A549 (cell line): ENCODE measurements at regions not wholly inside any gene's neighbourhood (a gene's known extent, or its start where the extent isn't known, plus 50 kb on each side); places are given as distances from the start of the nearest gene placed in this dataset.

Experiments
- ATAC-seq, 2 experiments: fragments of 200-7000 bp in 1 of 2; fragments of >200 bp in 1 of 2; cut with Nextera tagmentation in 1 of 2; cut with Tn5 transposase in 1 of 2; 3 replicates each; pipeline versions ENCODE4 v1.8.0 to v1.9.1; 2018 to 2020; ENCODE audit warnings: mild to moderate bottlenecking in 1 of 2, moderate library complexity in 1 of 2
- CTCF ChIA-PET: fragments of 300-600 bp; sonication (Branson Sonifier 250); formaldehyde crosslinking; extraction: SDS; loops from one replicate; lab custom pipeline; 2021; ENCODE audit warnings: antibody characterized with exemption, inconsistent platforms; lab: Yijun Ruan, JAX
- POLR2A ChIA-PET: fragments of 350-600 bp; formaldehyde crosslinking; extraction: SDS; loops from one replicate; lab custom pipeline; 2021; ENCODE audit warnings: antibody characterized with exemption, inconsistent platforms; lab: Yijun Ruan, JAX
- DNase-seq, 2 experiments: peaks; one replicate each; pipeline versions ENCODE4 v3.0.0 to v3.0.0-alpha.2; 2011 to 2016; ENCODE audit warnings: low read depth in 1 of 2, low spot score in 1 of 2
- FAIRE-seq: peaks from 2 replicates; lab custom pipeline; 2011; peaks lifted over from hg19 to GRCh38; lab: Jason Lieb, UNC
- H3K27ac ChIP-seq, 2 experiments: fragments of >200 bp; sonication (Bioruptor Twin); formaldehyde crosslinking; 3 replicates each; pipeline ENCODE4 v1.5.1; 2016 to 2017
- H3K4me1 ChIP-seq: fragments of >200 bp; sonication (Bioruptor Twin); formaldehyde crosslinking; 3 replicates; pipeline ENCODE4 v1.6.1; 2016
- H3K4me2 ChIP-seq: fragments of >200 bp; sonication (Bioruptor Twin); formaldehyde crosslinking; 3 replicates; pipeline ENCODE4 v1.6.1; 2016
- H3K4me3 ChIP-seq: fragments of >200 bp; sonication (Bioruptor Twin); formaldehyde crosslinking; 3 replicates; pipeline ENCODE4 v1.5.1; 2016
- H3K9me3 ChIP-seq: fragments of >200 bp; sonication (Bioruptor Twin); formaldehyde crosslinking; 3 replicates; pipeline ENCODE4 v1.6.1; 2016
- BHLHE40 ChIP-seq: IDR thresholded peaks from 2 replicates; pipeline ENCODE4 v1.6.1; 2012; ENCODE audit warnings: low read depth, low read length, inconsistent platforms
- CBX8 ChIP-seq: fragments of 200-600 bp; sonication (generic); IDR thresholded peaks from 2 replicates; pipeline ENCODE4 v1.6.1; 2016
- CEBPB ChIP-seq, 2 experiments: fragments of >200 bp in 1 of 2; sonication (Bioruptor Twin) in 1 of 2; formaldehyde crosslinking in 1 of 2; IDR thresholded peaks; 2 replicates each; pipeline ENCODE4 v1.6.1; 2012 to 2016
- EHF ChIP-seq: fragments of 250-450 bp; sonication (Bioruptor Pico); IDR thresholded peaks from 2 replicates; pipeline ENCODE4 v1.5.0; 2020; ENCODE audit warnings: mild to moderate bottlenecking
- EHMT2 ChIP-seq: fragments of 200-600 bp; sonication (generic); IDR thresholded peaks from 2 replicates; pipeline ENCODE4 v1.6.1; 2016; ENCODE audit warnings: antibody characterized with exemption, low read depth, mild to moderate bottlenecking, moderate library complexity
- ESRRA ChIP-seq: fragments of 150-350 bp; IDR thresholded peaks from 2 replicates; pipeline ENCODE4 v1.6.1; 2014; ENCODE audit warnings: mild to moderate bottlenecking, low read length, borderline replicate concordance
- FOXS1 ChIP-seq: fragments of 250-450 bp; sonication (Bioruptor Pico); IDR thresholded peaks from 2 replicates; pipeline ENCODE4 v1.5.0; 2020; ENCODE audit warnings: mild to moderate bottlenecking, moderate library complexity
- HEYL ChIP-seq: fragments of 250-450 bp; sonication (Bioruptor Pico); IDR thresholded peaks from 2 replicates; pipeline ENCODE4 v1.8.0; 2021; ENCODE audit warnings: mild to moderate bottlenecking, moderate library complexity
- HOXA7 ChIP-seq: fragments of 250-450 bp; sonication (Bioruptor Pico); IDR thresholded peaks from 2 replicates; pipeline ENCODE4 v1.5.0; 2020; ENCODE audit warnings: mild to moderate bottlenecking, moderate library complexity
- MAFK ChIP-seq: fragments of 450-650 bp; IDR thresholded peaks from 2 replicates; pipeline ENCODE4 v1.6.1; 2014; ENCODE audit not compliant: partially characterized antibody
- MAZ ChIP-seq: fragments of 150-350 bp; IDR thresholded peaks from 2 replicates; pipeline ENCODE4 v1.6.1; 2014; ENCODE audit warnings: antibody characterized with exemption, low read depth, low read length, borderline replicate concordance
- NFE2L2 ChIP-seq: fragments of 150-350 bp; conservative IDR thresholded peaks from 2 replicates; pipeline ENCODE4 v1.6.1; 2014; ENCODE audit warnings: low read length
- NR3C1 ChIP-seq: fragments of >200 bp; sonication (Bioruptor Twin); formaldehyde crosslinking; IDR thresholded peaks from 3 replicates; pipeline ENCODE4 v1.6.1; 2017
- PHF8 ChIP-seq: fragments of 200-600 bp; sonication (generic); IDR thresholded peaks from 2 replicates; pipeline ENCODE4 v1.6.1; 2016; ENCODE audit warnings: low read depth, mild to moderate bottlenecking, antibody characterized with exemption, moderate library complexity, borderline replicate concordance
- POLR2AphosphoS2 ChIP-seq: conservative IDR thresholded peaks from 2 replicates; pipeline ENCODE4 v1.6.1; 2012; ENCODE audit warnings: low read length, improper control_type of control experiment, inconsistent platforms
- RAD21 ChIP-seq, 2 experiments: fragments of >200 bp in 1 of 2; sonication (Bioruptor Twin) in 1 of 2; formaldehyde crosslinking in 1 of 2; IDR thresholded peaks in 1 of 2; conservative IDR thresholded peaks in 1 of 2; 2 replicates in 1 of 2; 3 replicates in 1 of 2; pipeline ENCODE4 v1.6.1; 2012 to 2018; ENCODE audit warnings: inconsistent platforms in 1 of 2
- RCOR1 ChIP-seq: fragments of 150-350 bp; IDR thresholded peaks from 2 replicates; pipeline ENCODE4 v1.6.1; 2014; ENCODE audit warnings: antibody characterized with exemption, low read length, low read depth
- RFX5 ChIP-seq: fragments of 450-650 bp; IDR thresholded peaks from 2 replicates; pipeline ENCODE4 v1.7.1; 2014; ENCODE audit warnings: antibody characterized with exemption, mild to moderate bottlenecking, moderate library complexity
- RNF2 ChIP-seq: fragments of 200-600 bp; sonication (generic); IDR thresholded peaks from 2 replicates; pipeline ENCODE4 v1.6.1; 2016; ENCODE audit warnings: low read depth, mild to moderate bottlenecking, antibody characterized with exemption, moderate library complexity, borderline replicate concordance
- TFCP2L1 ChIP-seq: fragments of 250-450 bp; sonication (Bioruptor Pico); IDR thresholded peaks from 2 replicates; pipeline ENCODE4 v1.5.0; 2021; ENCODE audit warnings: mild to moderate bottlenecking
- ZC3H11A ChIP-seq: fragments of 450-650 bp; IDR thresholded peaks from 2 replicates; pipeline ENCODE4 v1.6.1; 2014; ENCODE audit warnings: antibody characterized with exemption, mild to moderate bottlenecking
- ZFP36 ChIP-seq: fragments of 450-650 bp; IDR thresholded peaks from 2 replicates; pipeline ENCODE4 v1.6.1; 2014; ENCODE audit warnings: borderline replicate concordance; ENCODE audit not compliant: partially characterized antibody
- ZNF302 ChIP-seq: fragments of 250-450 bp; sonication (Bioruptor Pico); IDR thresholded peaks from 2 replicates; pipeline ENCODE4 v1.9.0; 2021; ENCODE audit warnings: inconsistent platforms, mild to moderate bottlenecking, moderate library complexity
- ZSCAN20 ChIP-seq: fragments of 250-450 bp; sonication (Bioruptor Pico); IDR thresholded peaks from 2 replicates; pipeline ENCODE4 v1.8.0; 2022; ENCODE audit warnings: mild to moderate bottlenecking, moderate library complexity
- WGBS: methylation state at CpG from one replicate; pipeline ENCODE4 v1.1.6; 2017; ENCODE audit errors: missing lambda C conversion rate; 5-methylcytosine and 5-hydroxymethylcytosine counted together
- TF ChIP-seq, protein P1 (sequence below): fragments of 200-600 bp; sonication (generic); IDR thresholded peaks from 2 replicates; pipeline ENCODE4 v1.6.1; 2016; ENCODE audit warnings: antibody characterized with exemption, mild to moderate bottlenecking, moderate library complexity
- TF ChIP-seq, protein P2 (sequence below): fragments of >200 bp; sonication (Bioruptor Twin); formaldehyde crosslinking; IDR thresholded peaks from 2 replicates; pipeline ENCODE4 v1.6.1; 2016
- TF ChIP-seq, protein P3 (sequence below): IDR thresholded peaks from 2 replicates; pipeline ENCODE4 v1.6.1; 2012
- TF ChIP-seq, protein P4 (sequence below): fragments of 150-350 bp; IDR thresholded peaks from 2 replicates; pipeline ENCODE4 v1.6.1; 2014; ENCODE audit warnings: low read depth, mild to moderate bottlenecking, low read length

DNA sequence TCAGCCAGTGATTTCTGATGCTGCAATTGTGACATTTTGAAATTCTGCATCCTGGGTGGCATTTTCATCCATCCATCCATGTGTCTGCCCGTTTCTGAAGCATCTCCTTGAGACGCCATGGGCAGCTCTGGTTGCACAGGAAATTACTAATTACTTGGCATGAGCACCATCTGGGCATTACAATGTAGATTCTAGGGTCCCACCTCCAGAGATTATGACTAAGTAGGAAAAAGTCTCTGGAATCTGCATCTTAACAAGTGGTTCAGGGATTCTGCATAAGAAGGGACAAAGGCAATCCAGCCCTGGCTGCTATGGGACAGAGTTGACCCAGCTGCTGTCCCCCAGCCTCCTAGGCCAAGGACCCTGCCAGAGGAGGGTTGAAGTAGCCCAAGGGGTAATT, 65.3 kb downstream of the CUZD1 start:
- no peak for ATAC-seq
- no peak overlapping the region for H3K4me2 ChIP-seq
- no peaks in the 10 kb centered on the region for H3K4me1 ChIP-seq
- H3K9me3 ChIP-seq, result no peaks in the 10 kb centered on the region
- CTCF ChIA-PET, result no interaction called here
- no peak overlapping the region for H3K4me3 ChIP-seq
- no peak for FAIRE-seq
- POLR2A ChIA-PET, result no interaction called here
- H3K27ac ChIP-seq, result no peak overlapping the region
- TF ChIP-seq ZSCAN20 (CRISPR knock-in tag) (no peak), ZC3H11A (no peak), BHLHE40 (no peak), HOXA7 (CRISPR knock-in tag) (no peak), RAD21 (conservative IDR thresholded peaks at IDR 0.05 in 1 of 2, IDR thresholded peaks at IDR 0.05 in 1 of 2) (no peak), CBX8 (no peak), NFE2L2 (no peak), ZNF302 (CRISPR knock-in tag) (no peak), ZFP36 (no peak), ESRRA (no peak), HEYL (CRISPR knock-in tag) (no peak), MAZ (no peak), FOXS1 (no peak), EHMT2 (no peak)
- TF ChIP-seq, protein P1, sequence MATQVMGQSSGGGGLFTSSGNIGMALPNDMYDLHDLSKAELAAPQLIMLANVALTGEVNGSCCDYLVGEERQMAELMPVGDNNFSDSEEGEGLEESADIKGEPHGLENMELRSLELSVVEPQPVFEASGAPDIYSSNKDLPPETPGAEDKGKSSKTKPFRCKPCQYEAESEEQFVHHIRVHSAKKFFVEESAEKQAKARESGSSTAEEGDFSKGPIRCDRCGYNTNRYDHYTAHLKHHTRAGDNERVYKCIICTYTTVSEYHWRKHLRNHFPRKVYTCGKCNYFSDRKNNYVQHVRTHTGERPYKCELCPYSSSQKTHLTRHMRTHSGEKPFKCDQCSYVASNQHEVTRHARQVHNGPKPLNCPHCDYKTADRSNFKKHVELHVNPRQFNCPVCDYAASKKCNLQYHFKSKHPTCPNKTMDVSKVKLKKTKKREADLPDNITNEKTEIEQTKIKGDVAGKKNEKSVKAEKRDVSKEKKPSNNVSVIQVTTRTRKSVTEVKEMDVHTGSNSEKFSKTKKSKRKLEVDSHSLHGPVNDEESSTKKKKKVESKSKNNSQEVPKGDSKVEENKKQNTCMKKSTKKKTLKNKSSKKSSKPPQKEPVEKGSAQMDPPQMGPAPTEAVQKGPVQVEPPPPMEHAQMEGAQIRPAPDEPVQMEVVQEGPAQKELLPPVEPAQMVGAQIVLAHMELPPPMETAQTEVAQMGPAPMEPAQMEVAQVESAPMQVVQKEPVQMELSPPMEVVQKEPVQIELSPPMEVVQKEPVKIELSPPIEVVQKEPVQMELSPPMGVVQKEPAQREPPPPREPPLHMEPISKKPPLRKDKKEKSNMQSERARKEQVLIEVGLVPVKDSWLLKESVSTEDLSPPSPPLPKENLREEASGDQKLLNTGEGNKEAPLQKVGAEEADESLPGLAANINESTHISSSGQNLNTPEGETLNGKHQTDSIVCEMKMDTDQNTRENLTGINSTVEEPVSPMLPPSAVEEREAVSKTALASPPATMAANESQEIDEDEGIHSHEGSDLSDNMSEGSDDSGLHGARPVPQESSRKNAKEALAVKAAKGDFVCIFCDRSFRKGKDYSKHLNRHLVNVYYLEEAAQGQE, result no peak
- TF ChIP-seq, protein P2, sequence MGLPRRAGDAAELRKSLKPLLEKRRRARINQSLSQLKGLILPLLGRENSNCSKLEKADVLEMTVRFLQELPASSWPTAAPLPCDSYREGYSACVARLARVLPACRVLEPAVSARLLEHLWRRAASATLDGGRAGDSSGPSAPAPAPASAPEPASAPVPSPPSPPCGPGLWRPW, result no peak
- WGBS, result 6% methylated on average over 2 of the region's 2 CpGs
- DNase-seq, result no peak

DNA sequence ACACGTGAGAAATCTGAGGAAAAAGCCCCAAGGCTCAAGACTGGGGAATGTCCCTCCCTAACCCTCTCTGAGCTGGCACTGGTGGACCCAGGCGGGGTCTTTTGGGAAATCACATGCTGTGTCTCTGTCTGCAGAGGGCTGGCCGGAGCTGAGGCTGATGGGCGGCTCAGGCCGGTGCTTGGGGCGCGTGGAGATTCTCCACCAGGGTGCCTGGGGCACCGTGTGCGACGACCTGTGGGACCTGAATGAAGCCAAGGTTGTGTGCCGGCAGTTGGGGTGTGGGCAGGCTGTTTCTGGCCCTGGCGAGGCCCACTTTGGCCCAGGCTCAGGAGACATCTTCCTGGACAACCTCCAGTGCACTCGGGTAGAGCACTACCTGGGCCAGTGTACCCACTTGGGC, 65.7 kb downstream of the CUZD1 start:
- H3K4me1 ChIP-seq, result no peaks in the 10 kb centered on the region
- ATAC-seq, result no peak

More for the DNA sequence above, 65.7 kb downstream of the CUZD1 start:
- DNase-seq (no peak), FAIRE-seq (no peak)
- POLR2A ChIA-PET, result no interaction called here
- TF ChIP-seq BHLHE40, result no peak
- TF ChIP-seq NR3C1, result no peak
- TF ChIP-seq, protein P3, sequence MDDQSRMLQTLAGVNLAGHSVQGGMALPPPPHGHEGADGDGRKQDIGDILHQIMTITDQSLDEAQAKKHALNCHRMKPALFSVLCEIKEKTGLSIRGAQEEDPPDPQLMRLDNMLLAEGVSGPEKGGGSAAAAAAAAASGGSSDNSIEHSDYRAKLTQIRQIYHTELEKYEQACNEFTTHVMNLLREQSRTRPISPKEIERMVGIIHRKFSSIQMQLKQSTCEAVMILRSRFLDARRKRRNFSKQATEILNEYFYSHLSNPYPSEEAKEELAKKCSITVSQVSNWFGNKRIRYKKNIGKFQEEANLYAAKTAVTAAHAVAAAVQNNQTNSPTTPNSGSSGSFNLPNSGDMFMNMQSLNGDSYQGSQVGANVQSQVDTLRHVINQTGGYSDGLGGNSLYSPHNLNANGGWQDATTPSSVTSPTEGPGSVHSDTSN, result no peak
- TF ChIP-seq MAZ, result no peak
- TF ChIP-seq, protein P4, sequence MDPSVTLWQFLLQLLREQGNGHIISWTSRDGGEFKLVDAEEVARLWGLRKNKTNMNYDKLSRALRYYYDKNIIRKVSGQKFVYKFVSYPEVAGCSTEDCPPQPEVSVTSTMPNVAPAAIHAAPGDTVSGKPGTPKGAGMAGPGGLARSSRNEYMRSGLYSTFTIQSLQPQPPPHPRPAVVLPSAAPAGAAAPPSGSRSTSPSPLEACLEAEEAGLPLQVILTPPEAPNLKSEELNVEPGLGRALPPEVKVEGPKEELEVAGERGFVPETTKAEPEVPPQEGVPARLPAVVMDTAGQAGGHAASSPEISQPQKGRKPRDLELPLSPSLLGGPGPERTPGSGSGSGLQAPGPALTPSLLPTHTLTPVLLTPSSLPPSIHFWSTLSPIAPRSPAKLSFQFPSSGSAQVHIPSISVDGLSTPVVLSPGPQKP, result no peak
- no peak for TF ChIP-seq CEBPB (IDR thresholded peaks at IDR 0.05)
- TF ChIP-seq, protein P1, result no peak
- TF ChIP-seq ZNF302 (CRISPR knock-in tag), result no peak
- no peak for TF ChIP-seq HOXA7 (CRISPR knock-in tag)
- no peak for TF ChIP-seq EHMT2
- no peak for TF ChIP-seq TFCP2L1
- no peak for TF ChIP-seq POLR2AphosphoS2
- no peak for TF ChIP-seq RAD21 (conservative IDR thresholded peaks at IDR 0.05 in 1 of 2, IDR thresholded peaks at IDR 0.05 in 1 of 2)
- TF ChIP-seq EHF, result no peak
- no peak for TF ChIP-seq RNF2
- no peak for TF ChIP-seq RCOR1
- TF ChIP-seq RFX5, result no peak
- no peak for TF ChIP-seq ZFP36
- no peak for TF ChIP-seq PHF8
- no peak for TF ChIP-seq MAFK
- Histone ChIP-seq H3K4me3 (no peak overlapping the region), H3K9me3 (no peaks in the 10 kb centered on the region), H3K4me2 (no peak overlapping the region), H3K27ac (no peak overlapping the region)
- 42% methylated on average over 8 of the region's 13 CpGs for WGBS
- CTCF ChIA-PET, result no interaction called here
